Heart left ventricle (tissue), 16 donors: ENCODE measurements at regions not wholly inside any gene's neighbourhood (a gene's known extent, or its start where the extent isn't known, plus 50 kb on each side); places are given as distances from the start of the nearest gene placed in this dataset.

Experiments
- ATAC-seq, 4 donors: fragments of 200-7000 bp; cut with Tn5 transposase; one replicate each; pipeline ENCODE4 v1.9.1; 2020 to 2022; ENCODE audit warnings: moderate library complexity in 4 of 4, mild to moderate bottlenecking in 3 of 4, moderate number of reproducible peaks in 1 of 4
- DNase-seq, 5 donors: peaks; one replicate each; pipeline ENCODE4 v3.0.0-alpha.2; 2020
- H3K27ac ChIP-seq, 12 donors: fragments of 200-600 bp; sonication (generic) in 4 of 12; one replicate each; pipeline versions ENCODE4 v1.5.0 to v1.8.0; 2016 to 2022; ENCODE audit warnings: mild to moderate bottlenecking in 2 of 12
- H3K27me3 ChIP-seq, 9 donors: fragments of 200-600 bp; sonication (generic) in 2 of 9; one replicate each; pipeline versions ENCODE4 v1.5.1 to v1.8.0; 2016 to 2022; ENCODE audit warnings: mild to moderate bottlenecking in 3 of 9
- H3K36me3 ChIP-seq, 9 donors: fragments of 200-600 bp; sonication (generic) in 2 of 9; one replicate each; pipeline versions ENCODE4 v1.5.0 to v1.8.0; 2018 to 2022; ENCODE audit warnings: mild to moderate bottlenecking in 2 of 9
- H3K4me1 ChIP-seq, 12 donors: fragments of 200-600 bp; sonication (generic) in 4 of 12; one replicate each; pipeline versions ENCODE4 v1.5.0 to v1.8.0; 2016 to 2022; ENCODE audit warnings: mild to moderate bottlenecking in 3 of 12
- H3K4me3 ChIP-seq, 12 donors: fragments of 200-600 bp; sonication (generic) in 4 of 12; one replicate each; pipeline versions ENCODE4 v1.5.0 to v1.8.0; 2017 to 2022; ENCODE audit warnings: mild to moderate bottlenecking in 9 of 12, moderate library complexity in 4 of 12
- H3K9me3 ChIP-seq, 12 donors: fragments of 200-600 bp; sonication (generic) in 4 of 12; one replicate each; pipeline versions ENCODE4 v1.5.0 to v1.8.0; 2016 to 2022; ENCODE audit warnings: mild to moderate bottlenecking in 1 of 12
- POLR2A ChIP-seq, 2 donors: fragments of 450-650 bp; IDR thresholded peaks; one replicate each; pipeline ENCODE4 v1.6.1; 2017; ENCODE audit warnings: antibody characterized with exemption in 2 of 2, mild to moderate bottlenecking in 2 of 2, moderate library complexity in 2 of 2
- WGBS, 4 donors: extraction: QIAGEN DNeasy Blood & Tissue Kit in 2 of 4; methylation state at CpG; one replicate each; pipeline versions ENCODE4 v1.1.5 to v1.1.7; 2013 to 2018; 5-methylcytosine and 5-hydroxymethylcytosine counted together
- intact Hi-C, 10 donors: fragments of 100-400 bp; cut with DNase I; formaldehyde crosslinking; loops; one replicate each; pipeline versions ENCODE4 v1.11.1 to v1.14.2; 2022
- TF ChIP-seq, protein P1 (sequence below), 12 donors: fragments of 200-600 bp; sonication (generic) in 4 of 12; IDR thresholded peaks; one replicate each; pipeline versions ENCODE4 v1.5.0 to v1.8.0; 2018 to 2022; ENCODE audit warnings: antibody characterized with exemption in 12 of 12, mild to moderate bottlenecking in 5 of 12
- donor health status: ischemic (EF 13 %, LVEDD 7.1; RV severe dilation, severe dysfunction).
- donor health status: healthy with polysubstance abuse.
- donor health status: DM: no; HTN: yes; CAD: no.
- donor health status: DM: no; HTN: no; CAD: no.
- donor health status: ischemic (EF 25% LVEDD 6.9; RV normal size, moderate dysfunction).
- donor health status: ischemic (EF 25% LVEDD 5.7; RV mildly dilated, moderate dysfunction).
- donor health status: healthy.
- donor health status: DM: yes; HTN: yes; CAD: no.
- donor health status: ischemic (EF 35%, LVEDD 5.7; RV mildly dilated, moderate dysfunction).
- donor health status: nonischemic (EF 11% LVEDD 7.7; RV severe dilation, severe dysfunction).
- donor health status: DM: yes; HTN: yes; CAD: no.
- donor health status: PGD.
- donor health status: ischemic (EF 29% LVEDD 5.4; RV normal size, mild dysfunction).
- donor health status: nonischemic (EF 23%, LVEDD 6.1; RV moderate dilation, normal function).

GRCh38 chr2:65655000-65655399, 222.6 kb upstream of the SPRED2 start:
- H3K9me3 ChIP-seq, result no peaks in the 10 kb centered on the region
- H3K27ac ChIP-seq, result no peak overlapping the region
- intact Hi-C loops, result no loop called here
- no peaks in the 10 kb centered on the region for H3K4me1 ChIP-seq
- TF ChIP-seq, protein P1, sequence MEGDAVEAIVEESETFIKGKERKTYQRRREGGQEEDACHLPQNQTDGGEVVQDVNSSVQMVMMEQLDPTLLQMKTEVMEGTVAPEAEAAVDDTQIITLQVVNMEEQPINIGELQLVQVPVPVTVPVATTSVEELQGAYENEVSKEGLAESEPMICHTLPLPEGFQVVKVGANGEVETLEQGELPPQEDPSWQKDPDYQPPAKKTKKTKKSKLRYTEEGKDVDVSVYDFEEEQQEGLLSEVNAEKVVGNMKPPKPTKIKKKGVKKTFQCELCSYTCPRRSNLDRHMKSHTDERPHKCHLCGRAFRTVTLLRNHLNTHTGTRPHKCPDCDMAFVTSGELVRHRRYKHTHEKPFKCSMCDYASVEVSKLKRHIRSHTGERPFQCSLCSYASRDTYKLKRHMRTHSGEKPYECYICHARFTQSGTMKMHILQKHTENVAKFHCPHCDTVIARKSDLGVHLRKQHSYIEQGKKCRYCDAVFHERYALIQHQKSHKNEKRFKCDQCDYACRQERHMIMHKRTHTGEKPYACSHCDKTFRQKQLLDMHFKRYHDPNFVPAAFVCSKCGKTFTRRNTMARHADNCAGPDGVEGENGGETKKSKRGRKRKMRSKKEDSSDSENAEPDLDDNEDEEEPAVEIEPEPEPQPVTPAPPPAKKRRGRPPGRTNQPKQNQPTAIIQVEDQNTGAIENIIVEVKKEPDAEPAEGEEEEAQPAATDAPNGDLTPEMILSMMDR (IDR thresholded peaks at IDR 0.05), result no peak
- no peak for TF ChIP-seq POLR2A (IDR thresholded peaks at IDR 0.05)
- H3K27me3 ChIP-seq, result no peaks in the 10 kb centered on the region
- ATAC-seq (no peak), DNase-seq (no peak)
- no peak overlapping the region for H3K4me3 ChIP-seq
- WGBS, 4 donors, result 74 to 81% (median 77%) methylated on average over 5 of the region's 5 CpGs
- H3K36me3 ChIP-seq, result no peaks in the 10 kb centered on the region

GRCh38 chr2:65654496-65654895, 222.1 kb upstream of the SPRED2 start:
- no peaks in the 10 kb centered on the region for H3K36me3 ChIP-seq
- TF ChIP-seq, protein P1 (IDR thresholded peaks at IDR 0.05), result no peak
- TF ChIP-seq POLR2A (IDR thresholded peaks at IDR 0.05), result no peak
- H3K4me3 ChIP-seq, result no peak overlapping the region
- no peak for ATAC-seq
- H3K9me3 ChIP-seq, result no peaks in the 10 kb centered on the region
- no peak for DNase-seq
- intact Hi-C loops, result no loop called here
- H3K4me1 ChIP-seq, result no peaks in the 10 kb centered on the region
- H3K27ac ChIP-seq, result no peak overlapping the region
- 82 to 88% (median 85%) methylated on average over 3 of the region's 3 CpGs for WGBS, 4 donors
- no peaks in the 10 kb centered on the region for H3K27me3 ChIP-seq

DNA sequence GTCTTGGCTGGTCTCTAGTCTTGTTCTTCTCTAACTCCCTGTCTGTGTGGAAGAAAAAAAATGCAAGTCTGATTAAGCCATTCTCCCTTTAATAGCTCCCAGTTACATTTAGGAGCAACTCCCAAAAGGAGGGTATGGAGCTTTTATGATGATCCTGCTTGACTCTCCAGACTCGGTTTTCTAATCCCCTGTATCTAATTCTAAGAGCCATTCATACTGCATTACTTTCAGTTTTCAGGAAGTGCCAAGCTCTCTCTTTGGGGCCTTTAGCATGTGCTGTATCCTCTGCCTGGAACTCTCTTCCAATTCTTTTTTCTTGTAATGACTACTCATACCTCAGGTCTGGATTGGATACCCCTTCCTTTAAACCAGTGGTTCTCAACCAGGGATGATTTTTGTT, 219.7 kb upstream of the SPRED2 start:
- Histone ChIP-seq H3K4me1 (no peaks in the 10 kb centered on the region), H3K36me3 (no peaks in the 10 kb centered on the region), H3K27ac (no peak overlapping the region), H3K27me3 (no peaks in the 10 kb centered on the region), H3K4me3 (no peak overlapping the region), H3K9me3 (no peaks in the 10 kb centered on the region)
- TF ChIP-seq POLR2A (IDR thresholded peaks at IDR 0.05), result no peak
- TF ChIP-seq, protein P1 (IDR thresholded peaks at IDR 0.05), result no peak
- WGBS, 4 donors, result 65 to 79% (median 70%) methylated on average over 1 of the region's 1 CpG
- DNase-seq (no peak), ATAC-seq (no peak)
- intact Hi-C loops, result no loop called here

- no peaks in the 10 kb centered on the region for H3K36me3 ChIP-seq
- intact Hi-C loops, result loop anchor here in 2 of 10 donors (10.0 kb wide), 2 partner anchors 915 to 925 kb away; no protein-coding TSS in a partner anchor
- no peaks in the 10 kb centered on the region for H3K27me3 ChIP-seq
- H3K27ac ChIP-seq, result no peak overlapping the region
- 79 to 86% (median 82%) methylated on average over 5 of the region's 5 CpGs for WGBS, 4 donors
- no peak overlapping the region for H3K4me3 ChIP-seq
- no peak for TF ChIP-seq POLR2A (IDR thresholded peaks at IDR 0.05)
- TF ChIP-seq, protein P1 (IDR thresholded peaks at IDR 0.05), result no peak
- no peak for ATAC-seq
- no peaks in the 10 kb centered on the region for H3K4me1 ChIP-seq
- no peak for DNase-seq
- H3K9me3 ChIP-seq, result no peaks in the 10 kb centered on the region
Observed at GRCh38 chr2:65649811-65650589, 217.6 kb upstream of the SPRED2 start.
